H1 (cell line): ENCODE measurements at regions not wholly inside any gene's neighbourhood (a gene's known extent, or its start where the extent isn't known, plus 50 kb on each side); places are given as distances from the start of the nearest gene placed in this dataset.

Experiments
- CTCF ChIA-PET: fragments of 300-600 bp; sonication (Branson Sonifier 250); formaldehyde crosslinking; loops from one replicate; lab custom pipeline; 2021; ENCODE audit not compliant: partially characterized antibody; lab: Charles Lee
- POLR2A ChIA-PET: fragments of 300-600 bp; sonication (Branson Sonifier 250); formaldehyde crosslinking; loops from one replicate; lab custom pipeline; 2021; ENCODE audit warnings: inconsistent platforms; ENCODE audit not compliant: partially characterized antibody; lab: Charles Lee
- DNase-seq, 2 experiments: peaks; one replicate each; pipeline versions ENCODE4 v3.0.0 to v3.0.0-alpha.2; 2010 to 2022; ENCODE audit warnings: low spot score in 2 of 2, low read depth in 1 of 2, mixed read lengths in 1 of 2
- FAIRE-seq: peaks from 2 replicates; lab custom pipeline; 2011; peaks lifted over from hg19 to GRCh38; lab: Jason Lieb, UNC
- H2AFZ ChIP-seq: 2 replicates; pipeline ENCODE4 v1.8.1; 2012; ENCODE audit warnings: low read length, inconsistent platforms
- H2AK5ac ChIP-seq: 2 replicates; pipeline ENCODE4 v1.6.1; 2013; ENCODE audit warnings: low read depth, low read length
- H2BK120ac ChIP-seq: replicated peaks from 2 replicates; pipeline ENCODE3; 2013; ENCODE audit warnings: low read depth, low read length, inconsistent platforms
- H2BK12ac ChIP-seq: 2 replicates; pipeline ENCODE4 v1.6.1; 2013; ENCODE audit warnings: low read depth, low read length
- H2BK15ac ChIP-seq: 2 replicates; pipeline ENCODE4 v1.6.1; 2013; ENCODE audit warnings: low read length
- H2BK20ac ChIP-seq: 2 replicates; pipeline ENCODE4 v1.6.1; 2013; ENCODE audit warnings: low read length
- H2BK5ac ChIP-seq: 2 replicates; pipeline ENCODE4 v1.6.1; 2013; ENCODE audit warnings: low read depth, low read length
- H3K14ac ChIP-seq: 2 replicates; pipeline ENCODE4 v1.6.1; 2013; ENCODE audit warnings: inconsistent platforms; ENCODE audit not compliant: insufficient read length
- H3K18ac ChIP-seq: 2 replicates; pipeline ENCODE4 v1.6.1; 2013; ENCODE audit warnings: low read length; ENCODE audit errors: extremely low read depth
- H3K23ac ChIP-seq: 2 replicates; pipeline ENCODE4 v1.6.1; 2013; ENCODE audit warnings: inconsistent platforms; ENCODE audit not compliant: insufficient read length
- H3K23me2 ChIP-seq: 2 replicates; pipeline ENCODE4 v1.6.1; 2013; ENCODE audit warnings: low read depth, low read length
- H3K27ac ChIP-seq: 2 replicates; pipeline ENCODE4 v1.6.1; 2011; ENCODE audit warnings: low read depth, low read length, inconsistent platforms
- H3K27me3 ChIP-seq, 4 experiments: replicated peaks in 1 of 4; 1 replicate in 1 of 4; 2 replicates in 3 of 4; pipeline versions ENCODE4 v1.6.1 to v1.8.1; 2011 to 2013; ENCODE audit warnings: low read length in 3 of 4, mild to moderate bottlenecking in 3 of 4, inconsistent platforms in 2 of 4, mixed read lengths in 2 of 4, moderate library complexity in 1 of 4; ENCODE audit not compliant: control insufficient read depth in 3 of 4, insufficient read depth in 3 of 4; ENCODE audit errors: extremely low read depth in 1 of 4
- H3K36me3 ChIP-seq, 4 experiments: 2 replicates each; pipeline versions ENCODE4 v1.6.1 to v1.8.1; 2011 to 2013; ENCODE audit warnings: mild to moderate bottlenecking in 4 of 4, low read length in 3 of 4, moderate library complexity in 2 of 4, control low read depth in 1 of 4, inconsistent platforms in 1 of 4; ENCODE audit not compliant: insufficient read depth in 4 of 4, control insufficient read depth in 2 of 4
- H3K4ac ChIP-seq: replicated peaks from 2 replicates; pipeline ENCODE3; 2013; ENCODE audit warnings: low read length, low read depth, mixed read lengths, inconsistent platforms; ENCODE audit not compliant: insufficient read length
- H3K4me1 ChIP-seq, 4 experiments: replicated peaks in 1 of 4; 1 replicate in 1 of 4; 2 replicates in 3 of 4; pipeline versions ENCODE4 v1.6.1 to v1.8.1; 2011 to 2013; ENCODE audit warnings: low read length in 3 of 4, inconsistent platforms in 2 of 4, mixed read lengths in 1 of 4; ENCODE audit not compliant: insufficient read depth in 4 of 4, control insufficient read depth in 3 of 4
- H3K4me2 ChIP-seq, 2 experiments: 2 replicates each; pipeline versions ENCODE4 v1.6.1 to v1.8.1; 2011 to 2013; ENCODE audit warnings: low read depth in 2 of 2, low read length in 2 of 2, control low read depth in 1 of 2, inconsistent platforms in 1 of 2, mild to moderate bottlenecking in 1 of 2; ENCODE audit not compliant: insufficient read depth in 1 of 2
- H3K4me3 ChIP-seq, 4 experiments: fragments of 200-600, 300-600 bp in 1 of 4; sonication (generic), shearing (Covaris generic), sonication (Bioruptor Twin) in 1 of 4; 2 replicates each; pipeline versions ENCODE4 v1.5.1 to v1.8.1; 2011 to 2016; ENCODE audit warnings: low read length in 4 of 4, low read depth in 3 of 4, control low read depth in 2 of 4, inconsistent platforms in 2 of 4, mild to moderate bottlenecking in 2 of 4, mixed read lengths in 1 of 4, moderate library complexity in 1 of 4; ENCODE audit not compliant: insufficient read depth in 2 of 4; ENCODE audit errors: extremely low read depth in 1 of 4
- H3K56ac ChIP-seq: replicated peaks from 2 replicates; pipeline ENCODE3; 2013; ENCODE audit warnings: low read depth, mild to moderate bottlenecking, mixed read lengths, low read length, inconsistent platforms; ENCODE audit not compliant: insufficient read length
- H3K79me1 ChIP-seq: 2 replicates; pipeline ENCODE4 v1.6.1; 2013; ENCODE audit warnings: low read depth, low read length, control low read depth
- H3K79me2 ChIP-seq, 2 experiments: 2 replicates each; pipeline versions ENCODE4 v1.6.1 to v1.8.1; 2012 to 2013; ENCODE audit warnings: low read length in 2 of 2, mild to moderate bottlenecking in 2 of 2, inconsistent platforms in 1 of 2; ENCODE audit not compliant: insufficient read depth in 2 of 2, control insufficient read depth in 1 of 2
- H3K9ac ChIP-seq, 4 experiments: replicated peaks in 1 of 4; 1 replicate in 1 of 4; 2 replicates in 3 of 4; pipeline versions ENCODE4 v1.6.1 to v1.8.1; 2011 to 2013; ENCODE audit warnings: low read depth in 3 of 4, low read length in 3 of 4, control low read depth in 2 of 4, mild to moderate bottlenecking in 2 of 4, moderate library complexity in 2 of 4, inconsistent platforms in 1 of 4; ENCODE audit errors: extremely low read depth in 1 of 4
- H3K9me3 ChIP-seq, 2 experiments: 2 replicates each; pipeline versions ENCODE4 v1.6.1 to v1.8.1; 2012 to 2013; ENCODE audit warnings: mild to moderate bottlenecking in 2 of 2, moderate library complexity in 2 of 2, control low read depth in 1 of 2, inconsistent platforms in 1 of 2, low read depth in 1 of 2, low read length in 1 of 2, mixed read lengths in 1 of 2; ENCODE audit not compliant: insufficient read depth in 2 of 2
- H4K20me1 ChIP-seq, 2 experiments: replicated peaks in 1 of 2; 2 replicates each; pipeline versions ENCODE3 to v1.8.1; 2011 to 2013; ENCODE audit warnings: inconsistent platforms in 2 of 2, low read length in 2 of 2, mild to moderate bottlenecking in 1 of 2; ENCODE audit not compliant: insufficient read depth in 2 of 2, control insufficient read depth in 1 of 2
- H4K5ac ChIP-seq: 2 replicates; pipeline ENCODE4 v1.6.1; 2013; ENCODE audit warnings: low read length, low read depth, mixed read lengths, inconsistent platforms; ENCODE audit not compliant: insufficient read length
- H4K8ac ChIP-seq: 2 replicates; pipeline ENCODE4 v1.8.0; 2013; ENCODE audit warnings: mild to moderate bottlenecking, moderate library complexity, low read length, inconsistent platforms; ENCODE audit not compliant: insufficient read depth; ENCODE audit errors: extremely low read depth
- H4K91ac ChIP-seq: replicated peaks from 2 replicates; pipeline ENCODE3; 2013; ENCODE audit warnings: low read length, mixed read lengths, inconsistent platforms; ENCODE audit not compliant: insufficient read length
- POLR2A ChIP-seq, 2 experiments: IDR thresholded peaks; 1 replicate in 1 of 2; 2 replicates in 1 of 2; pipeline ENCODE4 v1.6.1; 2011; ENCODE audit warnings: low read depth in 2 of 2, low read length in 2 of 2, mild to moderate bottlenecking in 2 of 2; ENCODE audit errors: control extremely low read depth in 1 of 2
- TCF12 ChIP-seq: IDR thresholded peaks from 2 replicates; pipeline ENCODE4 v1.6.1; 2011; ENCODE audit warnings: low read depth, mild to moderate bottlenecking, low read length
- WGBS, 2 experiments: shearing (Covaris generic) in 1 of 2; methylation state at CpG; one replicate each; pipeline versions ENCODE4 v1.1.6 to v1.1.7; 2013 to 2015; ENCODE audit warnings: low lambda C conversion rate in 2 of 2, mixed read lengths in 2 of 2, inconsistent platforms in 1 of 2, low coverage in 1 of 2, missing lambda C conversion rate in 1 of 2; ENCODE audit not compliant: insufficient replicate concordance in 2 of 2, insufficient coverage in 1 of 2, insufficient read length in 1 of 2; ENCODE audit errors: extremely low coverage in 1 of 2, missing lambda C conversion rate in 1 of 2; 5-methylcytosine and 5-hydroxymethylcytosine counted together

- Histone ChIP-seq H3K27ac (no peak overlapping the region), H3K79me2 (no peaks in the 10 kb centered on the region), H2AK5ac (no peak overlapping the region), H3K4me1 (no peaks in the 10 kb centered on the region), H3K9ac (no peak overlapping the region), H3K56ac (no peak overlapping the region), H2BK20ac (no peak overlapping the region), H3K18ac (no peak overlapping the region), H3K23me2 (no peaks in the 10 kb centered on the region), H2BK15ac (no peak overlapping the region), H2BK12ac (no peak overlapping the region), H3K14ac (no peak overlapping the region), H4K8ac (peak overlapping the region; percentile 63; the same call in 1 of the 2 replicates), H2BK120ac (no peak overlapping the region), H3K27me3 (no peaks in the 10 kb centered on the region; a peak in 1 of 7 replicates), H2BK5ac (no peak overlapping the region), H3K36me3 (no peaks in the 10 kb centered on the region), H4K5ac (no peak overlapping the region), H4K20me1 (no peaks in the 10 kb centered on the region), H2AFZ (peak overlapping the region; percentile 77), H3K23ac (no peak overlapping the region), H4K91ac (no peak overlapping the region), H3K9me3 (peaks cover 5 to 7% of the 10 kb centered on the region in 2 experiments), H3K4me3 (no peak overlapping the region), H3K4me2 (0 out of 4 replicates have a peak overlapping the region, but pooled peaks of 1 of the 2 experiments have one; percentile 9), H3K4ac (no peak overlapping the region), H3K79me1 (no peaks in the 10 kb centered on the region)
- no peak for TF ChIP-seq POLR2A (IDR thresholded peaks at IDR 0.05; ENCODE audit: control extremely low read depth in 1 of 2, low read depth in 2 of 2, low read length in 2 of 2)
- 0 out of 2 replicates have a peak, but pooled peaks have one; percentile 61 for TF ChIP-seq TCF12
- DNase-seq (no peak), FAIRE-seq (peak; percentile 62)
- 74% methylated on average over 5 of the region's 5 CpGs; no CpG with 5 or more reads in 1 of the 2 experiments for WGBS, 2 experiments
- ChIA-PET POLR2A (no interaction called here), CTCF (interaction anchor here (1.7 kb wide), 1 partner anchor 170 kb away, joined by 4 read pairs; no protein-coding TSS in a partner anchor)
These were observed 119.8 kb downstream of the RFX6 start for GRCh38 chr6:116996842-116997241.
